ENCODE measurements at regions not wholly inside any gene's neighbourhood (a gene's known extent, or its start where the extent isn't known, plus 50 kb on each side); places are given as distances from the start of the nearest gene placed in this dataset.

DNA sequence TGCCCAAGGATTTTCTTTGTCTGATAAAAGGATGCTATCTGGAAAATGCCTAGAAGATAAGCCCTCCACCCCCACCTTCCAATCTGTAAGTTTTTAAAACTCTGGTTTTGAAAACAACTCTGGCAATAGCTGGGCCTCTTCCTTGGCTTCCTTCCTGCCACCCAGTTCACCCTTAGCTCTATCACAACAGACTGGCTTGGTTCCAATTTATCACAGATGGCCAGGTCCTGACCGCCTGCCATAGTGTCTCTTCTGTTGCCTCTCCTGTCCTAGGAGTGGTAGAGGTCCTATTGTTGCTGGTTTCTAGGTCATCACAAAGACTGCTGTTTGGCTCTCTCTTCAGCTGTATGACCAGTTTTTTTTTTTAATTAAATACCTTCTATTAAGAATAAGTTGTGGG is 1727.9 kb upstream of the SLC39A10 start:
- H2AK5ac ChIP-seq (ENCODE audit: low read depth, low read length), result no peak overlapping the region
- H3K9me3 ChIP-seq (ENCODE audit: insufficient read depth in 2 of 2, low read depth in 1 of 2, low read length in 1 of 2), result no peaks in the 10 kb centered on the region
- TF ChIP-seq JUND (IDR thresholded peaks at IDR 0.05; ENCODE audit: low read length) (no peak), PHF8 (conservative IDR thresholded peaks at IDR 0.05; ENCODE audit: low read depth, low read length) (no peak), CEBPB (IDR thresholded peaks at IDR 0.05; ENCODE audit: low read depth, low read length) (no peak), JUN (IDR thresholded peaks at IDR 0.05; ENCODE audit: low read depth, low read length) (no peak), TAF7 (optimal IDR thresholded peaks at IDR 0.05; ENCODE audit: borderline replicate concordance, low read depth, low read length) (no peak), SP2 (IDR thresholded peaks at IDR 0.05; ENCODE audit: low read length) (no peak), EZH2 (IDR thresholded peaks at IDR 0.05; ENCODE audit: low read depth, low read length, severe bottlenecking) (no peak)
- TF ChIP-seq, protein P1, sequence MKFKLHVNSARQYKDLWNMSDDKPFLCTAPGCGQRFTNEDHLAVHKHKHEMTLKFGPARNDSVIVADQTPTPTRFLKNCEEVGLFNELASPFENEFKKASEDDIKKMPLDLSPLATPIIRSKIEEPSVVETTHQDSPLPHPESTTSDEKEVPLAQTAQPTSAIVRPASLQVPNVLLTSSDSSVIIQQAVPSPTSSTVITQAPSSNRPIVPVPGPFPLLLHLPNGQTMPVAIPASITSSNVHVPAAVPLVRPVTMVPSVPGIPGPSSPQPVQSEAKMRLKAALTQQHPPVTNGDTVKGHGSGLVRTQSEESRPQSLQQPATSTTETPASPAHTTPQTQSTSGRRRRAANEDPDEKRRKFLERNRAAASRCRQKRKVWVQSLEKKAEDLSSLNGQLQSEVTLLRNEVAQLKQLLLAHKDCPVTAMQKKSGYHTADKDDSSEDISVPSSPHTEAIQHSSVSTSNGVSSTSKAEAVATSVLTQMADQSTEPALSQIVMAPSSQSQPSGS (IDR thresholded peaks at IDR 0.05; ENCODE audit: low read length), result no peak
- H2BK15ac ChIP-seq (ENCODE audit: low read length), result no peak overlapping the region
- no peak overlapping the region for H3K27ac ChIP-seq (ENCODE audit: low read depth, low read length)
- H3K4me1 ChIP-seq (replicated peaks in 1 of 4; ENCODE audit: control insufficient read depth in 3 of 4, insufficient read depth in 4 of 4, low read length in 3 of 4), result no peaks in the 10 kb centered on the region
- ChIA-PET CTCF (ENCODE audit: partially characterized antibody) (no interaction called here), POLR2A (ENCODE audit: partially characterized antibody) (no interaction called here)
- no peak overlapping the region for H3K56ac ChIP-seq (replicated peaks; ENCODE audit: insufficient read length, low read depth, low read length)
- DNase-seq (ENCODE audit: low read depth in 1 of 2, low spot score in 2 of 2) (no peak), FAIRE-seq (no peak)
- no peak overlapping the region for H2BK5ac ChIP-seq (ENCODE audit: low read depth, low read length)
- H2BK120ac ChIP-seq (replicated peaks; ENCODE audit: low read depth, low read length), result no peak overlapping the region
- H3K4me2 ChIP-seq (ENCODE audit: insufficient read depth in 1 of 2, low read depth in 2 of 2, low read length in 2 of 2), result no peak overlapping the region
- no peaks in the 10 kb centered on the region for H3K23me2 ChIP-seq (ENCODE audit: low read depth, low read length)
- H3K4ac ChIP-seq (replicated peaks; ENCODE audit: insufficient read length, low read depth, low read length), result no peak overlapping the region
- no peak overlapping the region for H3K14ac ChIP-seq (ENCODE audit: insufficient read length)
- no peaks in the 10 kb centered on the region for H4K20me1 ChIP-seq (replicated peaks in 1 of 2; ENCODE audit: control insufficient read depth in 1 of 2, insufficient read depth in 2 of 2, low read length in 2 of 2)
- no peak overlapping the region for H2BK12ac ChIP-seq (ENCODE audit: low read depth, low read length)
- H3K79me2 ChIP-seq (ENCODE audit: control insufficient read depth in 1 of 2, insufficient read depth in 2 of 2, low read length in 2 of 2), result no peaks in the 10 kb centered on the region
- H4K8ac ChIP-seq (ENCODE audit: extremely low read depth, insufficient read depth, low read length), result no peak overlapping the region
- no peak overlapping the region for H4K91ac ChIP-seq (replicated peaks; ENCODE audit: insufficient read length, low read length)
- no peak overlapping the region for H3K4me3 ChIP-seq (ENCODE audit: extremely low read depth in 1 of 4, insufficient read depth in 2 of 4, low read depth in 3 of 4, low read length in 4 of 4)
- no peak overlapping the region for H3K23ac ChIP-seq (ENCODE audit: insufficient read length)
- H3K9ac ChIP-seq (replicated peaks in 1 of 4; ENCODE audit: extremely low read depth in 1 of 4, low read depth in 3 of 4, low read length in 3 of 4), result no peak overlapping the region
- H4K5ac ChIP-seq (ENCODE audit: insufficient read length, low read depth, low read length), result no peak overlapping the region
- H3K79me1 ChIP-seq (ENCODE audit: low read depth, low read length), result no peaks in the 10 kb centered on the region
- 93% methylated on average over 1 of the region's 1 CpG; no CpG with 5 or more reads in 1 of the 2 experiments for WGBS, 2 experiments (ENCODE audit: extremely low coverage in 1 of 2, insufficient coverage in 1 of 2, insufficient read length in 1 of 2, insufficient replicate concordance in 2 of 2, low coverage in 1 of 2, low lambda C conversion rate in 2 of 2, missing lambda C conversion rate in 1 of 2)
- no peak overlapping the region for H2AFZ ChIP-seq (ENCODE audit: low read length)
- no peak overlapping the region for H2BK20ac ChIP-seq (ENCODE audit: low read length)
- H3K36me3 ChIP-seq (ENCODE audit: control insufficient read depth in 2 of 4, insufficient read depth in 4 of 4, low read length in 3 of 4), result no peaks in the 10 kb centered on the region
- no peaks in the 10 kb centered on the region for H3K27me3 ChIP-seq (replicated peaks in 1 of 4; ENCODE audit: control insufficient read depth in 3 of 4, extremely low read depth in 1 of 4, insufficient read depth in 3 of 4, low read length in 3 of 4)
- no peak overlapping the region for H3K18ac ChIP-seq (ENCODE audit: extremely low read depth, low read length)
